BE2C (cell line): ENCODE measurements at regions not wholly inside any gene's neighbourhood (a gene's known extent, or its start where the extent isn't known, plus 50 kb on each side); places are given as distances from the start of the nearest gene placed in this dataset.
"Not testable (repeated sequence)": the region's sequence is repeated elsewhere in the genome, so short reads cannot be mapped to it uniquely, and the experiment has no call there.

Experiments
- DNase-seq: peaks from one replicate; pipeline ENCODE4 v3.0.0-alpha.2; 2020
- H3K27me3 ChIP-seq: fragments of 250-450 bp; sonication (Bioruptor Pico); 2 replicates; pipeline ENCODE4 v1.5.1; 2020; ENCODE audit warnings: mild to moderate bottlenecking
- H3K36me3 ChIP-seq: fragments of 250-450 bp; sonication (Bioruptor Pico); 2 replicates; pipeline ENCODE4 v1.5.1; 2020; ENCODE audit warnings: mild to moderate bottlenecking
- H3K4me1 ChIP-seq: fragments of 250-450 bp; sonication (Bioruptor Pico); 2 replicates; pipeline ENCODE4 v1.5.1; 2020
- H3K4me3 ChIP-seq: 2 replicates; pipeline ENCODE4 v1.5.1; 2011; ENCODE audit warnings: low read depth, low read length
- H3K9me3 ChIP-seq: fragments of 250-450 bp; sonication (Bioruptor Pico); 2 replicates; pipeline ENCODE4 v1.5.1; 2020
- CTCF ChIP-seq: IDR thresholded peaks from 2 replicates; pipeline ENCODE4 v1.5.1; 2012; ENCODE audit warnings: mild to moderate bottlenecking, low read depth, low read length

- no peak for DNase-seq
- TF ChIP-seq CTCF = no peak
- Histone ChIP-seq H3K36me3 (no peaks in the 10 kb centered on the region), H3K9me3 (no peaks in the 10 kb centered on the region), H3K4me1 (no peaks in the 10 kb centered on the region), H3K4me3 (no peak overlapping the region), H3K27me3 (no peaks in the 10 kb centered on the region)
Measured at GRCh38 chr10:36425131-36425797, 700.1 kb upstream of the ANKRD30A start.

- no peaks in the 10 kb centered on the region for H3K36me3 ChIP-seq
- TF ChIP-seq CTCF = no peak
- no peak overlapping the region for H3K4me3 ChIP-seq
- no peak for DNase-seq
- H3K27me3 ChIP-seq = no peaks in the 10 kb centered on the region
- H3K4me1 ChIP-seq = no peaks in the 10 kb centered on the region
- no peaks in the 10 kb centered on the region for H3K9me3 ChIP-seq
Measured at GRCh38 chr10:36424502-36424901, 700.9 kb upstream of the ANKRD30A start.

GRCh38 chr10:36423821-36424248 lies 701.6 kb upstream of the ANKRD30A start:
- no peak for TF ChIP-seq CTCF
- no peak overlapping the region for H3K4me3 ChIP-seq
- no peaks in the 10 kb centered on the region for H3K27me3 ChIP-seq
- DNase-seq = no peak
- no peaks in the 10 kb centered on the region for H3K4me1 ChIP-seq
- no peaks in the 10 kb centered on the region for H3K36me3 ChIP-seq
- no peaks in the 10 kb centered on the region for H3K9me3 ChIP-seq

GRCh38 chr10:36421992-36422391 lies 703.4 kb upstream of the ANKRD30A start:
- Histone ChIP-seq H3K36me3 (no peaks in the 10 kb centered on the region), H3K4me1 (no peaks in the 10 kb centered on the region), H3K4me3 (no peak overlapping the region), H3K27me3 (no peaks in the 10 kb centered on the region), H3K9me3 (no peaks in the 10 kb centered on the region)
- no peak for TF ChIP-seq CTCF
- no peak for DNase-seq

GRCh38 chr10:36416513-36416912 lies 708.9 kb upstream of the ANKRD30A start:
- Histone ChIP-seq H3K27me3 (no peaks in the 10 kb centered on the region), H3K36me3 (no peaks in the 10 kb centered on the region), H3K4me1 (no peaks in the 10 kb centered on the region), H3K9me3 (no peaks in the 10 kb centered on the region), H3K4me3 (no peak overlapping the region)
- DNase-seq = no peak
- no peak for TF ChIP-seq CTCF

GRCh38 chr10:36412942-36413341 lies 712.5 kb upstream of the ANKRD30A start:
- H3K27me3 ChIP-seq = no peaks in the 10 kb centered on the region

GRCh38 chr10:36400238-36400637 lies 725.2 kb upstream of the ANKRD30A start:
- DNase-seq, H3K9me3 ChIP-seq, H3K36me3 ChIP-seq, H3K4me1 ChIP-seq, H3K4me3 ChIP-seq, H3K27me3 ChIP-seq: not testable (repeated sequence)

More at GRCh38 chr10:36412942-36413341, 712.5 kb upstream of the ANKRD30A start:
- H3K36me3 ChIP-seq = no peaks in the 10 kb centered on the region
- H3K4me3 ChIP-seq = no peak overlapping the region
- H3K4me1 ChIP-seq = no peaks in the 10 kb centered on the region
- TF ChIP-seq CTCF = no peak
- no peaks in the 10 kb centered on the region for H3K9me3 ChIP-seq
- DNase-seq = no peak
